Lung (tissue), 11 donors: ENCODE measurements at regions not wholly inside any gene's neighbourhood (a gene's known extent, or its start where the extent isn't known, plus 50 kb on each side); places are given as distances from the start of the nearest gene placed in this dataset.

Experiments
- ATAC-seq: fragments of 200-7000 bp; cut with Tn5 transposase; one replicate; pipeline ENCODE4 v1.9.1; 2020; ENCODE audit warnings: moderate number of reproducible peaks; ENCODE audit not compliant: insufficient read depth, low FRiP score
- DNase-seq, 3 donors: peaks; one replicate each; pipeline ENCODE4 v3.0.0-alpha.2; 2013 to 2017
- H3K27ac ChIP-seq, 2 donors: one replicate each; pipeline ENCODE4 v1.5.1; 2013; ENCODE audit warnings: mild to moderate bottlenecking in 2 of 2, moderate library complexity in 2 of 2, control low read depth in 1 of 2, inconsistent platforms in 1 of 2, low read depth in 1 of 2, low read length in 1 of 2
- H3K27me3 ChIP-seq, 3 donors: one replicate each; pipeline ENCODE4 v1.5.1; 2013; ENCODE audit warnings: low read length in 2 of 3; ENCODE audit not compliant: control insufficient read depth in 3 of 3, insufficient read depth in 3 of 3
- H3K36me3 ChIP-seq, 4 donors: one replicate each; pipeline ENCODE4 v1.5.1; 2013; ENCODE audit warnings: low read length in 4 of 4, mild to moderate bottlenecking in 1 of 4, moderate library complexity in 1 of 4; ENCODE audit not compliant: control insufficient read depth in 4 of 4, insufficient read depth in 4 of 4
- H3K4me1 ChIP-seq, 5 donors: one replicate each; pipeline ENCODE4 v1.5.1; 2013; ENCODE audit warnings: low read length in 5 of 5, mild to moderate bottlenecking in 2 of 5, moderate library complexity in 1 of 5; ENCODE audit not compliant: control insufficient read depth in 5 of 5, insufficient read depth in 5 of 5
- H3K4me3 ChIP-seq: one replicate; pipeline ENCODE4 v1.5.1; 2013; ENCODE audit warnings: mild to moderate bottlenecking, control low read depth, moderate library complexity
- H3K9ac ChIP-seq, 2 donors: one replicate each; pipeline ENCODE4 v1.5.1; 2013; ENCODE audit warnings: low read length in 2 of 2, control low read depth in 1 of 2; ENCODE audit not compliant: insufficient read depth in 1 of 2
- H3K9me3 ChIP-seq, 4 donors: one replicate each; pipeline ENCODE4 v1.5.1; 2013; ENCODE audit warnings: low read length in 3 of 4, mild to moderate bottlenecking in 1 of 4, moderate library complexity in 1 of 4; ENCODE audit not compliant: control insufficient read depth in 4 of 4, insufficient read depth in 3 of 4
- CTCF ChIP-seq: IDR thresholded peaks from 2 replicates; pipeline ENCODE4 v1.5.1; 2012; ENCODE audit warnings: mild to moderate bottlenecking; ENCODE audit errors: control extremely low read depth, extremely low read depth
- WGBS, 2 donors: extraction: QIAGEN DNeasy Blood & Tissue Kit; methylation state at CpG; one replicate each; pipeline ENCODE4 v1.1.7; 2013; 5-methylcytosine and 5-hydroxymethylcytosine counted together
- donor health status: control.
- donor health status: control.
- donor health status: Bipolar disorder and iron deficiency.
- donor health status: healthy.
- donor health status: DM: yes; HTN: yes; CAD: no.

GRCh38 chr3:144148356-144148755, 176.7 kb downstream of the DIPK2A start:
- Histone ChIP-seq H3K27ac (no peak overlapping the region), H3K27me3 (no peaks in the 10 kb centered on the region), H3K36me3 (no peaks in the 10 kb centered on the region), H3K4me3 (no peak overlapping the region), H3K4me1 (no peaks in the 10 kb centered on the region), H3K9ac (no peak overlapping the region), H3K9me3 (no peaks in the 10 kb centered on the region)
- ATAC-seq (no peak), DNase-seq (no peak)
- 94 to 95% methylated on average over 2 of the region's 2 CpGs for WGBS, 2 donors
- no peak for TF ChIP-seq CTCF

- no peak overlapping the region for H3K27ac ChIP-seq
- WGBS, 2 donors, result 93 to 95% methylated on average over 3 of the region's 3 CpGs
- ATAC-seq (no peak), DNase-seq (no peak)
- H3K4me1 ChIP-seq, result no peaks in the 10 kb centered on the region
- H3K9ac ChIP-seq, result no peak overlapping the region
- no peaks in the 10 kb centered on the region for H3K36me3 ChIP-seq
- no peaks in the 10 kb centered on the region for H3K9me3 ChIP-seq
- no peak overlapping the region for H3K4me3 ChIP-seq
- TF ChIP-seq CTCF, result no peak
- H3K27me3 ChIP-seq, result no peaks in the 10 kb centered on the region
Observed at GRCh38 chr3:144151983-144152382, 180.4 kb downstream of the DIPK2A start.

- no peak for TF ChIP-seq CTCF
- H3K27me3 ChIP-seq, result no peaks in the 10 kb centered on the region
Observed at GRCh38 chr3:144160627-144161026, 189.0 kb downstream of the DIPK2A start.

GRCh38 chr3:144162042-144162441, 190.4 kb downstream of the DIPK2A start:
- ATAC-seq (no peak), DNase-seq (peak in 1 of 3 donors; percentile 9)
- Histone ChIP-seq H3K27me3 (no peaks in the 10 kb centered on the region), H3K4me1 (peaks cover 0 to 7% (median 0%) of the 10 kb centered on the region in 5 donors), H3K27ac (no peak overlapping the region), H3K9ac (no peak overlapping the region), H3K4me3 (no peak overlapping the region), H3K9me3 (no peaks in the 10 kb centered on the region), H3K36me3 (no peaks in the 10 kb centered on the region)
- TF ChIP-seq CTCF, result no peak
- WGBS, 2 donors, result 83 to 84% methylated on average over 1 of the region's 1 CpG

More at GRCh38 chr3:144160627-144161026, 189.0 kb downstream of the DIPK2A start:
- no peak overlapping the region for H3K27ac ChIP-seq
- DNase-seq, result no peak
- ATAC-seq, result no peak
- no peaks in the 10 kb centered on the region for H3K9me3 ChIP-seq
- H3K36me3 ChIP-seq, result no peaks in the 10 kb centered on the region
- no peak overlapping the region for H3K4me3 ChIP-seq
- H3K4me1 ChIP-seq, result peaks cover 0 to 7% (median 0%) of the 10 kb centered on the region in 5 donors
- no peak overlapping the region for H3K9ac ChIP-seq
